Endothelial cell of umbilical vein (primary cell): ENCODE measurements at regions not wholly inside any gene's neighbourhood (a gene's known extent, or its start where the extent isn't known, plus 50 kb on each side); places are given as distances from the start of the nearest gene placed in this dataset.

Source experiments
- BruUV-seq: library from RNA; stranded (reverse); fragments of 400-500 nt; replicated peaks from 2 replicates; lab custom pipeline; 2021; lab: Mats Ljungman, UMichigan
- CTCF ChIA-PET: fragments of 300-600, 350-600 bp; sonication (Branson Sonifier 250); formaldehyde crosslinking; loops from one replicate; lab custom pipeline; 2021; ENCODE audit warnings: antibody characterized with exemption, inconsistent platforms; lab: Charles Lee
- POLR2A ChIA-PET: fragments of 300-600, 350-600 bp; sonication (Branson Sonifier 250); formaldehyde crosslinking; loops from one replicate; lab custom pipeline; 2021; ENCODE audit warnings: antibody characterized with exemption, inconsistent platforms; lab: Charles Lee
- DNase-seq: peaks from one replicate; pipeline ENCODE4 v3.0.0-alpha.2; 2011; ENCODE audit warnings: low read depth, low spot score
- FAIRE-seq: peaks from 2 replicates; lab custom pipeline; 2011; peaks lifted over from hg19 to GRCh38; lab: Jason Lieb, UNC
- H2AFZ ChIP-seq: 2 replicates; pipeline ENCODE4 v1.6.0; 2012; ENCODE audit warnings: low read depth, low read length, control low read depth, inconsistent platforms
- H3K27ac ChIP-seq: 2 replicates; pipeline ENCODE4 v1.5.1; 2011; ENCODE audit warnings: low read depth, mild to moderate bottlenecking, control low read depth, low read length, moderate library complexity; ENCODE audit not compliant: insufficient read depth
- H3K27me3 ChIP-seq, 2 experiments: 2 replicates each; pipeline versions ENCODE4 v1.6.0 to v1.6.1; 2011; ENCODE audit warnings: low read length in 2 of 2, mixed read lengths in 1 of 2; ENCODE audit not compliant: control insufficient read depth in 2 of 2, insufficient read depth in 2 of 2
- H3K36me3 ChIP-seq, 2 experiments: 2 replicates in 1 of 2; 3 replicates in 1 of 2; pipeline ENCODE4 v1.5.1; 2011; ENCODE audit warnings: low read length in 2 of 2, mild to moderate bottlenecking in 1 of 2, moderate library complexity in 1 of 2; ENCODE audit not compliant: control insufficient read depth in 2 of 2, insufficient read depth in 2 of 2; ENCODE audit errors: extremely low read depth in 1 of 2
- H3K4me1 ChIP-seq: 3 replicates; pipeline ENCODE4 v1.5.1; 2011; ENCODE audit warnings: mild to moderate bottlenecking, low read length; ENCODE audit not compliant: control insufficient read depth, insufficient read depth; ENCODE audit errors: extremely low read depth
- H3K4me2 ChIP-seq: 2 replicates; pipeline ENCODE4 v1.6.1; 2011; ENCODE audit warnings: low read length, control low read depth, mixed read lengths; ENCODE audit not compliant: insufficient read depth
- H3K4me3 ChIP-seq, 3 experiments: fragments of 200-600 bp in 1 of 3; sonication (generic), shearing (Covaris generic) in 1 of 3; replicated peaks in 1 of 3; 2 replicates each; pipeline ENCODE4 v1.5.1; 2011 to 2016; ENCODE audit warnings: control low read depth in 3 of 3, low read length in 3 of 3, mild to moderate bottlenecking in 2 of 3, inconsistent platforms in 1 of 3, low read depth in 1 of 3, moderate library complexity in 1 of 3; ENCODE audit not compliant: insufficient read depth in 1 of 3
- H3K79me2 ChIP-seq: 2 replicates; pipeline ENCODE4 v1.6.0; 2012; ENCODE audit warnings: low read length, inconsistent platforms; ENCODE audit not compliant: control insufficient read depth, insufficient read depth
- H3K9ac ChIP-seq: replicated peaks from 2 replicates; pipeline ENCODE3; 2011; ENCODE audit warnings: low read length, control low read depth; ENCODE audit not compliant: insufficient read depth; ENCODE audit errors: extremely low read depth
- H3K9me1 ChIP-seq: replicated peaks from 3 replicates; pipeline ENCODE4 v1.6.0; 2011; ENCODE audit warnings: mild to moderate bottlenecking, low read length; ENCODE audit not compliant: control insufficient read depth, insufficient read depth; ENCODE audit errors: extremely low read depth
- H3K9me3 ChIP-seq: replicated peaks from 2 replicates; pipeline ENCODE4 v1.5.1; 2012; ENCODE audit warnings: low read length, inconsistent platforms; ENCODE audit not compliant: control insufficient read depth, insufficient read depth
- H4K20me1 ChIP-seq: replicated peaks from 2 replicates; pipeline ENCODE3; 2011; ENCODE audit warnings: mild to moderate bottlenecking, low read length; ENCODE audit not compliant: control insufficient read depth, insufficient read depth; ENCODE audit errors: extremely low read depth
- CTCF ChIP-seq, 2 donors: IDR thresholded peaks; 1 replicate in 1 of 2; 2 replicates in 1 of 2; pipeline ENCODE4 v1.5.1; 2011; ENCODE audit warnings: low read length in 2 of 2, mild to moderate bottlenecking in 2 of 2, moderate library complexity in 2 of 2, control low read depth in 1 of 2, inconsistent platforms in 1 of 2, low read depth in 1 of 2; ENCODE audit not compliant: insufficient read depth in 1 of 2; ENCODE audit errors: extremely low read depth in 1 of 2
- EZH2 ChIP-seq: IDR thresholded peaks from 2 replicates; pipeline ENCODE4 v1.6.1; 2012; ENCODE audit warnings: borderline replicate concordance, low read depth, mild to moderate bottlenecking, moderate library complexity, low read length, inconsistent platforms; ENCODE audit not compliant: severe bottlenecking
- FOS ChIP-seq: IDR thresholded peaks from 2 replicates; pipeline ENCODE4 v1.6.1; 2011; ENCODE audit warnings: mild to moderate bottlenecking, low read length, moderate library complexity, borderline replicate concordance; ENCODE audit not compliant: insufficient read depth
- GATA2 ChIP-seq: IDR thresholded peaks from 2 replicates; pipeline ENCODE4 v1.7.0; 2011; ENCODE audit warnings: low read depth, mild to moderate bottlenecking, moderate library complexity, mixed read lengths, low read length; ENCODE audit not compliant: insufficient read length, insufficient read depth
- JUN ChIP-seq: IDR thresholded peaks from 2 replicates; pipeline ENCODE4 v1.6.1; 2011; ENCODE audit warnings: borderline replicate concordance, low read depth; ENCODE audit not compliant: insufficient read length, insufficient read depth
- MAX ChIP-seq: IDR thresholded peaks from 2 replicates; pipeline ENCODE4 v1.6.1; 2011; ENCODE audit not compliant: insufficient read depth, insufficient read length
- MYC ChIP-seq: IDR thresholded peaks from one replicate; pipeline ENCODE4 v1.6.1; 2011; ENCODE audit warnings: mild to moderate bottlenecking, low read depth, low read length
- POLR2A ChIP-seq: IDR thresholded peaks from 2 replicates; pipeline ENCODE4 v1.6.1; 2012; ENCODE audit warnings: low read depth, mild to moderate bottlenecking, control low read depth, low read length
- POLR2AphosphoS5 ChIP-seq: IDR thresholded peaks from 2 replicates; pipeline ENCODE4 v1.6.1; 2012; ENCODE audit warnings: low read depth, mild to moderate bottlenecking, control low read depth, low read length, moderate library complexity; ENCODE audit not compliant: insufficient read depth
- dilution Hi-C: fragments of 300-500 bp; cut with MboI; formaldehyde crosslinking; loops from one replicate; pipeline ENCODE4 v1.15.0; 2019; ENCODE audit warnings: low sequenced_read_pairs; ENCODE audit not compliant: extremely low pct_ligation_motif_present
- intact Hi-C: fragments of 100-400 bp; cut with micrococcal nuclease; formaldehyde crosslinking; loops from one replicate; pipeline ENCODE4 v1.10.0; 2022

- intact Hi-C loops (loop anchor here (5.0 to 10.0 kb wide), 2 partner anchors 406 to 568 kb away; no protein-coding TSS in a partner anchor), dilution Hi-C loops (no loop called here)
- H3K36me3 ChIP-seq: no peaks in the 10 kb centered on the region
- no peaks in the 10 kb centered on the region for H3K79me2 ChIP-seq
- no peaks in the 10 kb centered on the region for H3K9me3 ChIP-seq
- H4K20me1 ChIP-seq: no peaks in the 10 kb centered on the region
- peak overlapping the region; percentile 72 for H3K9ac ChIP-seq
- ChIA-PET POLR2A (interaction anchor here (0.5 kb wide), 1 partner anchor 607 kb away, joined by 3 read pairs; no protein-coding TSS in a partner anchor), CTCF (interaction anchor here (1.0 to 1.3 kb wide), 2 partner anchors 10 to 91 kb away, joined by 3 to 4 read pairs; no protein-coding TSS in a partner anchor)
- FAIRE-seq: peak; percentile 65
- H3K4me2 ChIP-seq: no peak overlapping the region
- no peaks in the 10 kb centered on the region for H3K27me3 ChIP-seq
- peak; percentile 67 for DNase-seq
- no peaks in the 10 kb centered on the region for H3K9me1 ChIP-seq
- no TSS peak for BruUV-seq
- H2AFZ ChIP-seq: no peak overlapping the region
- no peak overlapping the region for H3K4me3 ChIP-seq
- peak overlapping the region; percentile 96 for H3K27ac ChIP-seq
- TF ChIP-seq CTCF (IDR thresholded peaks at IDR 0.05; ENCODE audit: extremely low read depth in 1 of 2, insufficient read depth in 1 of 2, low read depth in 1 of 2, low read length in 2 of 2) (no peak), MAX (no peak), POLR2A (no peak), POLR2AphosphoS5 (no peak), EZH2 (no peak), JUN (no peak), GATA2 (no peak), FOS (no peak), MYC (no peak)
- peaks cover 44% of the 10 kb centered on the region for H3K4me1 ChIP-seq
These were observed 561.1 kb downstream of the MN1 start for GRCh38 chr22:27240298-27241075.
